ENCODE measurements at regions not wholly inside any gene's neighbourhood (a gene's known extent, or its start where the extent isn't known, plus 50 kb on each side); places are given as distances from the start of the nearest gene placed in this dataset.

- no peak for TF ChIP-seq CBX2 (IDR thresholded peaks at IDR 0.05; ENCODE audit: insufficient read depth, low read length, poor library complexity, severe bottlenecking)
- TF ChIP-seq PTRF (tag; IDR thresholded peaks at IDR 0.05) = no peak
- no peak for TF ChIP-seq ZNF695 (CRISPR knock-in tag; IDR thresholded peaks at IDR 0.05)
- no peak for TF ChIP-seq GABPB2 (CRISPR knock-in tag; conservative IDR thresholded peaks at IDR 0.05)
- no peak for TF ChIP-seq ZNF583 (CRISPR knock-in tag; IDR thresholded peaks at IDR 0.05)
- no peak for TF ChIP-seq ZNF707 (CRISPR knock-in tag; conservative IDR thresholded peaks at IDR 0.05)
- no peak for TF ChIP-seq NR3C1 (CRISPR knock-in tag; IDR thresholded peaks at IDR 0.05)
- TF ChIP-seq CHD1 (IDR thresholded peaks at IDR 0.05; ENCODE audit: low read length) = no peak
- no peak for TF ChIP-seq YY1 (IDR thresholded peaks at IDR 0.05; ENCODE audit: borderline replicate concordance in 1 of 3, control insufficient read depth in 1 of 3, extremely low read depth in 1 of 3, insufficient read depth in 3 of 3, insufficient read length in 1 of 3, insufficient replicate concordance in 2 of 3, low read depth in 1 of 3, low read length in 2 of 3)
- no peak for TF ChIP-seq E2F1 (CRISPR knock-in tag; IDR thresholded peaks at IDR 0.05)
- TF ChIP-seq HNRNPUL1 (IDR thresholded peaks at IDR 0.05; ENCODE audit: low read length) = no peak
- no peak for TF ChIP-seq ZNF253 (CRISPR knock-in tag; conservative IDR thresholded peaks at IDR 0.05)
- TF ChIP-seq DDX20 (tag; IDR thresholded peaks at IDR 0.05; ENCODE audit: low read depth) = peak; percentile 48; the same call in 1 of the 2 replicates
- no peak for TF ChIP-seq ZNF354B (CRISPR knock-in tag; IDR thresholded peaks at IDR 0.05)
- no peak for TF ChIP-seq PCBP1 (IDR thresholded peaks at IDR 0.05; ENCODE audit: low read depth, low read length, poor library complexity, severe bottlenecking)
- no peak for TF ChIP-seq TCF7 (IDR thresholded peaks at IDR 0.05; ENCODE audit: borderline replicate concordance)
- TF ChIP-seq IRF2 (CRISPR knock-in tag; IDR thresholded peaks at IDR 0.05) = no peak
- TF ChIP-seq CCNT2 (IDR thresholded peaks at IDR 0.05; ENCODE audit: borderline replicate concordance, extremely low read depth, insufficient read length, low read depth, low read length) = peak; percentile 50
- no peak for TF ChIP-seq MBD1 (CRISPR knock-in tag; IDR thresholded peaks at IDR 0.05)
- TF ChIP-seq MIER1 (IDR thresholded peaks at IDR 0.05; ENCODE audit: low read depth) = no peak
- TF ChIP-seq TFE3 (CRISPR knock-in tag; IDR thresholded peaks at IDR 0.05) = no peak
- TF ChIP-seq GTF2E2 (tag; IDR thresholded peaks at IDR 0.05) = no peak
- TF ChIP-seq ARID2 (IDR thresholded peaks at IDR 0.05) = no peak
- TF ChIP-seq RBM25 (IDR thresholded peaks at IDR 0.05; ENCODE audit: low read depth, low read length, severe bottlenecking) = no peak
These were observed 138.7 kb upstream of the ZNF648 start (continued) for GRCh38 chr1:182200025-182200812.

Measured in K562 (cell line).